H1 (cell line): ENCODE measurements at regions not wholly inside any gene's neighbourhood (a gene's known extent, or its start where the extent isn't known, plus 50 kb on each side); places are given as distances from the start of the nearest gene placed in this dataset.

Source experiments
- CTCF ChIA-PET: fragments of 300-600 bp; sonication (Branson Sonifier 250); formaldehyde crosslinking; loops from one replicate; lab custom pipeline; 2021; ENCODE audit not compliant: partially characterized antibody; lab: Charles Lee
- POLR2A ChIA-PET: fragments of 300-600 bp; sonication (Branson Sonifier 250); formaldehyde crosslinking; loops from one replicate; lab custom pipeline; 2021; ENCODE audit warnings: inconsistent platforms; ENCODE audit not compliant: partially characterized antibody; lab: Charles Lee
- DNase-seq, 2 experiments: peaks; one replicate each; pipeline versions ENCODE4 v3.0.0 to v3.0.0-alpha.2; 2010 to 2022; ENCODE audit warnings: low spot score in 2 of 2, low read depth in 1 of 2, mixed read lengths in 1 of 2
- FAIRE-seq: peaks from 2 replicates; lab custom pipeline; 2011; peaks lifted over from hg19 to GRCh38; lab: Jason Lieb, UNC
- H2AFZ ChIP-seq: 2 replicates; pipeline ENCODE4 v1.8.1; 2012; ENCODE audit warnings: low read length, inconsistent platforms
- H2AK5ac ChIP-seq: 2 replicates; pipeline ENCODE4 v1.6.1; 2013; ENCODE audit warnings: low read depth, low read length
- H2BK120ac ChIP-seq: replicated peaks from 2 replicates; pipeline ENCODE3; 2013; ENCODE audit warnings: low read depth, low read length, inconsistent platforms
- H2BK12ac ChIP-seq: 2 replicates; pipeline ENCODE4 v1.6.1; 2013; ENCODE audit warnings: low read depth, low read length
- H2BK15ac ChIP-seq: 2 replicates; pipeline ENCODE4 v1.6.1; 2013; ENCODE audit warnings: low read length
- H2BK20ac ChIP-seq: 2 replicates; pipeline ENCODE4 v1.6.1; 2013; ENCODE audit warnings: low read length
- H2BK5ac ChIP-seq: 2 replicates; pipeline ENCODE4 v1.6.1; 2013; ENCODE audit warnings: low read depth, low read length
- H3K14ac ChIP-seq: 2 replicates; pipeline ENCODE4 v1.6.1; 2013; ENCODE audit warnings: inconsistent platforms; ENCODE audit not compliant: insufficient read length
- H3K18ac ChIP-seq: 2 replicates; pipeline ENCODE4 v1.6.1; 2013; ENCODE audit warnings: low read length; ENCODE audit errors: extremely low read depth
- H3K23ac ChIP-seq: 2 replicates; pipeline ENCODE4 v1.6.1; 2013; ENCODE audit warnings: inconsistent platforms; ENCODE audit not compliant: insufficient read length
- H3K23me2 ChIP-seq: 2 replicates; pipeline ENCODE4 v1.6.1; 2013; ENCODE audit warnings: low read depth, low read length
- H3K27ac ChIP-seq: 2 replicates; pipeline ENCODE4 v1.6.1; 2011; ENCODE audit warnings: low read depth, low read length, inconsistent platforms
- H3K27me3 ChIP-seq, 4 experiments: replicated peaks in 1 of 4; 1 replicate in 1 of 4; 2 replicates in 3 of 4; pipeline versions ENCODE4 v1.6.1 to v1.8.1; 2011 to 2013; ENCODE audit warnings: low read length in 3 of 4, mild to moderate bottlenecking in 3 of 4, inconsistent platforms in 2 of 4, mixed read lengths in 2 of 4, moderate library complexity in 1 of 4; ENCODE audit not compliant: control insufficient read depth in 3 of 4, insufficient read depth in 3 of 4; ENCODE audit errors: extremely low read depth in 1 of 4
- H3K36me3 ChIP-seq, 4 experiments: 2 replicates each; pipeline versions ENCODE4 v1.6.1 to v1.8.1; 2011 to 2013; ENCODE audit warnings: mild to moderate bottlenecking in 4 of 4, low read length in 3 of 4, moderate library complexity in 2 of 4, control low read depth in 1 of 4, inconsistent platforms in 1 of 4; ENCODE audit not compliant: insufficient read depth in 4 of 4, control insufficient read depth in 2 of 4
- H3K4ac ChIP-seq: replicated peaks from 2 replicates; pipeline ENCODE3; 2013; ENCODE audit warnings: low read length, low read depth, mixed read lengths, inconsistent platforms; ENCODE audit not compliant: insufficient read length
- H3K4me1 ChIP-seq, 4 experiments: replicated peaks in 1 of 4; 1 replicate in 1 of 4; 2 replicates in 3 of 4; pipeline versions ENCODE4 v1.6.1 to v1.8.1; 2011 to 2013; ENCODE audit warnings: low read length in 3 of 4, inconsistent platforms in 2 of 4, mixed read lengths in 1 of 4; ENCODE audit not compliant: insufficient read depth in 4 of 4, control insufficient read depth in 3 of 4
- H3K4me2 ChIP-seq, 2 experiments: 2 replicates each; pipeline versions ENCODE4 v1.6.1 to v1.8.1; 2011 to 2013; ENCODE audit warnings: low read depth in 2 of 2, low read length in 2 of 2, control low read depth in 1 of 2, inconsistent platforms in 1 of 2, mild to moderate bottlenecking in 1 of 2; ENCODE audit not compliant: insufficient read depth in 1 of 2
- H3K4me3 ChIP-seq, 4 experiments: fragments of 200-600, 300-600 bp in 1 of 4; sonication (generic), shearing (Covaris generic), sonication (Bioruptor Twin) in 1 of 4; 2 replicates each; pipeline versions ENCODE4 v1.5.1 to v1.8.1; 2011 to 2016; ENCODE audit warnings: low read length in 4 of 4, low read depth in 3 of 4, control low read depth in 2 of 4, inconsistent platforms in 2 of 4, mild to moderate bottlenecking in 2 of 4, mixed read lengths in 1 of 4, moderate library complexity in 1 of 4; ENCODE audit not compliant: insufficient read depth in 2 of 4; ENCODE audit errors: extremely low read depth in 1 of 4
- H3K56ac ChIP-seq: replicated peaks from 2 replicates; pipeline ENCODE3; 2013; ENCODE audit warnings: low read depth, mild to moderate bottlenecking, mixed read lengths, low read length, inconsistent platforms; ENCODE audit not compliant: insufficient read length
- H3K79me1 ChIP-seq: 2 replicates; pipeline ENCODE4 v1.6.1; 2013; ENCODE audit warnings: low read depth, low read length, control low read depth
- H3K79me2 ChIP-seq, 2 experiments: 2 replicates each; pipeline versions ENCODE4 v1.6.1 to v1.8.1; 2012 to 2013; ENCODE audit warnings: low read length in 2 of 2, mild to moderate bottlenecking in 2 of 2, inconsistent platforms in 1 of 2; ENCODE audit not compliant: insufficient read depth in 2 of 2, control insufficient read depth in 1 of 2
- H3K9ac ChIP-seq, 4 experiments: replicated peaks in 1 of 4; 1 replicate in 1 of 4; 2 replicates in 3 of 4; pipeline versions ENCODE4 v1.6.1 to v1.8.1; 2011 to 2013; ENCODE audit warnings: low read depth in 3 of 4, low read length in 3 of 4, control low read depth in 2 of 4, mild to moderate bottlenecking in 2 of 4, moderate library complexity in 2 of 4, inconsistent platforms in 1 of 4; ENCODE audit errors: extremely low read depth in 1 of 4
- H3K9me3 ChIP-seq, 2 experiments: 2 replicates each; pipeline versions ENCODE4 v1.6.1 to v1.8.1; 2012 to 2013; ENCODE audit warnings: mild to moderate bottlenecking in 2 of 2, moderate library complexity in 2 of 2, control low read depth in 1 of 2, inconsistent platforms in 1 of 2, low read depth in 1 of 2, low read length in 1 of 2, mixed read lengths in 1 of 2; ENCODE audit not compliant: insufficient read depth in 2 of 2
- H4K20me1 ChIP-seq, 2 experiments: replicated peaks in 1 of 2; 2 replicates each; pipeline versions ENCODE3 to v1.8.1; 2011 to 2013; ENCODE audit warnings: inconsistent platforms in 2 of 2, low read length in 2 of 2, mild to moderate bottlenecking in 1 of 2; ENCODE audit not compliant: insufficient read depth in 2 of 2, control insufficient read depth in 1 of 2
- H4K5ac ChIP-seq: 2 replicates; pipeline ENCODE4 v1.6.1; 2013; ENCODE audit warnings: low read length, low read depth, mixed read lengths, inconsistent platforms; ENCODE audit not compliant: insufficient read length
- H4K8ac ChIP-seq: 2 replicates; pipeline ENCODE4 v1.8.0; 2013; ENCODE audit warnings: mild to moderate bottlenecking, moderate library complexity, low read length, inconsistent platforms; ENCODE audit not compliant: insufficient read depth; ENCODE audit errors: extremely low read depth
- H4K91ac ChIP-seq: replicated peaks from 2 replicates; pipeline ENCODE3; 2013; ENCODE audit warnings: low read length, mixed read lengths, inconsistent platforms; ENCODE audit not compliant: insufficient read length
- CBX8 ChIP-seq: fragments of 300-800, 300-1000 bp; sonication (generic); IDR thresholded peaks from 2 replicates; pipeline ENCODE4 v1.7.1; 2016; ENCODE audit warnings: low read depth, low read length, borderline replicate concordance
- EGR1 ChIP-seq: IDR thresholded peaks from 2 replicates; pipeline ENCODE4 v1.6.1; 2011; ENCODE audit warnings: low read depth, low read length, borderline replicate concordance
- EZH2 ChIP-seq: fragments of 200-600 bp; sonication (generic); IDR thresholded peaks from 2 replicates; pipeline ENCODE4 v1.7.1; 2012; ENCODE audit warnings: low read depth, mild to moderate bottlenecking, moderate library complexity, low read length, inconsistent platforms; ENCODE audit not compliant: severe bottlenecking
- GTF2F1 ChIP-seq: IDR thresholded peaks from 2 replicates; pipeline ENCODE4 v1.6.1; 2012; ENCODE audit warnings: low read depth, low read length, improper control_type of control experiment, borderline replicate concordance
- HDAC2 ChIP-seq, 2 experiments: fragments of 300-600 bp in 1 of 2; sonication (generic) in 1 of 2; IDR thresholded peaks; 2 replicates each; pipeline ENCODE4 v1.6.1; 2011 to 2012; ENCODE audit warnings: low read depth in 2 of 2, low read length in 2 of 2, mild to moderate bottlenecking in 2 of 2, moderate library complexity in 2 of 2, borderline replicate concordance in 1 of 2, inconsistent platforms in 1 of 2
- JUN ChIP-seq: IDR thresholded peaks from 2 replicates; pipeline ENCODE4 v1.6.1; 2011; ENCODE audit warnings: low read depth, mild to moderate bottlenecking, improper control_type of control experiment, low read length
- NANOG ChIP-seq: IDR thresholded peaks from 2 replicates; pipeline ENCODE4 v1.6.1; 2011; ENCODE audit warnings: low read length, low read depth, mild to moderate bottlenecking, inconsistent platforms; ENCODE audit not compliant: insufficient read depth, poor library complexity, severe bottlenecking
- NRF1 ChIP-seq: IDR thresholded peaks from 2 replicates; pipeline ENCODE4 v1.6.1; 2011; ENCODE audit warnings: mild to moderate bottlenecking, low read depth, low read length, improper control_type of control experiment
- RAD21 ChIP-seq, 2 experiments: IDR thresholded peaks in 1 of 2; conservative IDR thresholded peaks in 1 of 2; 2 replicates each; pipeline ENCODE4 v1.6.1; 2011; ENCODE audit warnings: low read depth in 2 of 2, low read length in 2 of 2, improper control_type of control experiment in 1 of 2, inconsistent platforms in 1 of 2, mild to moderate bottlenecking in 1 of 2, moderate library complexity in 1 of 2
- RFX5 ChIP-seq: IDR thresholded peaks from 2 replicates; pipeline ENCODE4 v1.6.1; 2011; ENCODE audit warnings: low read depth, low read length, improper control_type of control experiment, borderline replicate concordance
- SAP30 ChIP-seq: fragments of 300-600 bp; sonication (generic); IDR thresholded peaks from 2 replicates; pipeline ENCODE4 v1.7.1; 2012; ENCODE audit warnings: low read length, moderate library complexity, mild to moderate bottlenecking, inconsistent platforms; ENCODE audit not compliant: insufficient read depth, insufficient replicate concordance
- SIRT6 ChIP-seq: IDR thresholded peaks from one replicate; pipeline ENCODE4 v1.7.1; 2012; ENCODE audit warnings: low read length, inconsistent platforms
- TAF1 ChIP-seq: IDR thresholded peaks from 2 replicates; pipeline ENCODE4 v1.6.1; 2011; ENCODE audit warnings: mild to moderate bottlenecking, low read depth, low read length
- TAF7 ChIP-seq: optimal IDR thresholded peaks from 2 replicates; pipeline ENCODE3; 2011; ENCODE audit warnings: low read depth, mild to moderate bottlenecking, inconsistent platforms, low read length, moderate library complexity, borderline replicate concordance
- YY1 ChIP-seq: IDR thresholded peaks from 2 replicates; pipeline ENCODE4 v1.6.1; 2011; ENCODE audit warnings: low read depth, mild to moderate bottlenecking, low read length
- WGBS, 2 experiments: shearing (Covaris generic) in 1 of 2; methylation state at CpG; one replicate each; pipeline versions ENCODE4 v1.1.6 to v1.1.7; 2013 to 2015; ENCODE audit warnings: low lambda C conversion rate in 2 of 2, mixed read lengths in 2 of 2, inconsistent platforms in 1 of 2, low coverage in 1 of 2, missing lambda C conversion rate in 1 of 2; ENCODE audit not compliant: insufficient replicate concordance in 2 of 2, insufficient coverage in 1 of 2, insufficient read length in 1 of 2; ENCODE audit errors: extremely low coverage in 1 of 2, missing lambda C conversion rate in 1 of 2; 5-methylcytosine and 5-hydroxymethylcytosine counted together

DNA sequence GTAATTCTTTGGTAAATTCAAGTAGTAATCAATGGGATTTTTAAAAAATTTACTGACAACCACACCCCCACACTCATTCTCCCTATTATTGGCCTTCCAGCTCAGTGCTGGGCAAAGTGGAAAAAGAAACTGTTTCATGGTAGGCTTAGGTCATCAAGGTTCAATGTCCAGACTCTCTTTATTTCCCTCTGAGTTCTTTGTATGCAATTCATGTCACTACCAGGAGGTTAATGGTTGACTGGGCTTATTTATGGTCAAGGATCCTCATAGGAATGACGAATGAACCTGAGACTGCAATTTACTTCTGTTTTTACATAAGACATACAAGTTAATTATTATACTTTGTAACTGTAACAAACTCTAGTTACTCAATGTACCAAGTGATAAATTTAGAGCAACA, 403.2 kb downstream of the KLHL13 start:
- Histone ChIP-seq H2AFZ (no peak overlapping the region), H3K4me2 (no peak overlapping the region), H3K4me1 (no peaks in the 10 kb centered on the region), H4K8ac (no peak overlapping the region), H3K27ac (no peak overlapping the region), H3K27me3 (no peaks in the 10 kb centered on the region), H4K91ac (no peak overlapping the region), H3K9ac (no peak overlapping the region), H3K36me3 (no peaks in the 10 kb centered on the region), H3K18ac (no peak overlapping the region), H3K4me3 (no peak overlapping the region), H3K23me2 (no peaks in the 10 kb centered on the region), H3K56ac (no peak overlapping the region), H3K4ac (no peak overlapping the region), H2BK20ac (no peak overlapping the region), H2BK15ac (no peak overlapping the region), H2BK5ac (no peak overlapping the region), H3K14ac (no peak overlapping the region), H2AK5ac (no peak overlapping the region), H4K5ac (no peak overlapping the region), H3K79me1 (no peaks in the 10 kb centered on the region), H3K9me3 (no peaks in the 10 kb centered on the region), H2BK120ac (no peak overlapping the region), H3K23ac (no peak overlapping the region), H4K20me1 (no peaks in the 10 kb centered on the region), H3K79me2 (no peaks in the 10 kb centered on the region), H2BK12ac (no peak overlapping the region)
- POLR2A ChIA-PET, result no interaction called here
- DNase-seq (no peak), FAIRE-seq (no peak)
- CTCF ChIA-PET, result no interaction called here
- 91% methylated on average over 1 of the region's 1 CpG; no CpG with 5 or more reads in 1 of the 2 experiments for WGBS, 2 experiments
- no peak for TF ChIP-seq CBX8
- TF ChIP-seq GTF2F1, result no peak
- TF ChIP-seq HDAC2 (IDR thresholded peaks at IDR 0.05; ENCODE audit: borderline replicate concordance in 1 of 2, low read depth in 2 of 2, low read length in 2 of 2), result no peak
- TF ChIP-seq EGR1, result no peak
- TF ChIP-seq TAF7, result no peak
- no peak for TF ChIP-seq JUN
- TF ChIP-seq YY1, result no peak
- TF ChIP-seq SAP30, result no peak
- TF ChIP-seq NRF1, result no peak
- no peak for TF ChIP-seq EZH2
- no peak for TF ChIP-seq RFX5
- TF ChIP-seq TAF1, result no peak
- TF ChIP-seq SIRT6, result no peak
- no peak for TF ChIP-seq NANOG
- no peak for TF ChIP-seq RAD21 (IDR thresholded peaks at IDR 0.05 in 1 of 2, conservative IDR thresholded peaks at IDR 0.05 in 1 of 2; ENCODE audit: low read depth in 2 of 2, low read length in 2 of 2)
